ENCODE measurements at regions not wholly inside any gene's neighbourhood (a gene's known extent, or its start where the extent isn't known, plus 50 kb on each side); places are given as distances from the start of the nearest gene placed in this dataset.

DNA sequence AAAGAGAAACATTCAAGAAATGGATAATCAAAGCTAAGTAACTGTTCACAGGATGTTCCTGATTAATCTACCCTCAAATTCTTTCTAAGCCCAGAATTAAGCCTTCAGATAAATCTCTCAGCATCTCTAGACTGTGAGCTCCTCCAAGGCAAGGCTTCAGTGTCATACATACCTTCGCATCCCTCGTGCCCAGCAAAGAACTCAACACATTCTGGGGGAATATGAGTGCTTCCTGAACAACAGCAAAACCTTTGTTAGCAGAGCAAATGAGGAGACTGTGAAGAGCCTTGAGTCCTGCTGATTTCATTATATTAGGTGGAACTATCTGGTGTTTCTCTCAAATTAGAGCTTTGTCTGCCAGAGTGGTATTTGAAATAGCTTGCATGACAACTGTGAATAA, 401.8 kb upstream of the TMPO start:
- Histone ChIP-seq H3K27me3 (no peaks in the 10 kb centered on the region), H3K27ac (no peak overlapping the region), H3K4me3 (no peak overlapping the region), H3K36me3 (no peaks in the 10 kb centered on the region), H3K9me3 (no peaks in the 10 kb centered on the region), H3K4me1 (no peaks in the 10 kb centered on the region)
- TF ChIP-seq, protein P1, sequence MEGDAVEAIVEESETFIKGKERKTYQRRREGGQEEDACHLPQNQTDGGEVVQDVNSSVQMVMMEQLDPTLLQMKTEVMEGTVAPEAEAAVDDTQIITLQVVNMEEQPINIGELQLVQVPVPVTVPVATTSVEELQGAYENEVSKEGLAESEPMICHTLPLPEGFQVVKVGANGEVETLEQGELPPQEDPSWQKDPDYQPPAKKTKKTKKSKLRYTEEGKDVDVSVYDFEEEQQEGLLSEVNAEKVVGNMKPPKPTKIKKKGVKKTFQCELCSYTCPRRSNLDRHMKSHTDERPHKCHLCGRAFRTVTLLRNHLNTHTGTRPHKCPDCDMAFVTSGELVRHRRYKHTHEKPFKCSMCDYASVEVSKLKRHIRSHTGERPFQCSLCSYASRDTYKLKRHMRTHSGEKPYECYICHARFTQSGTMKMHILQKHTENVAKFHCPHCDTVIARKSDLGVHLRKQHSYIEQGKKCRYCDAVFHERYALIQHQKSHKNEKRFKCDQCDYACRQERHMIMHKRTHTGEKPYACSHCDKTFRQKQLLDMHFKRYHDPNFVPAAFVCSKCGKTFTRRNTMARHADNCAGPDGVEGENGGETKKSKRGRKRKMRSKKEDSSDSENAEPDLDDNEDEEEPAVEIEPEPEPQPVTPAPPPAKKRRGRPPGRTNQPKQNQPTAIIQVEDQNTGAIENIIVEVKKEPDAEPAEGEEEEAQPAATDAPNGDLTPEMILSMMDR (IDR thresholded peaks at IDR 0.05) = no peak
- TF ChIP-seq POLR2A (IDR thresholded peaks at IDR 0.05) (no peak), EP300 (IDR thresholded peaks at IDR 0.05) (no peak)
- 60 to 83% methylated on average over 2 of the region's 2 CpGs for WGBS, 2 donors
- no peak for DNase-seq (ENCODE audit: low spot score in 2 of 2)

DNA sequence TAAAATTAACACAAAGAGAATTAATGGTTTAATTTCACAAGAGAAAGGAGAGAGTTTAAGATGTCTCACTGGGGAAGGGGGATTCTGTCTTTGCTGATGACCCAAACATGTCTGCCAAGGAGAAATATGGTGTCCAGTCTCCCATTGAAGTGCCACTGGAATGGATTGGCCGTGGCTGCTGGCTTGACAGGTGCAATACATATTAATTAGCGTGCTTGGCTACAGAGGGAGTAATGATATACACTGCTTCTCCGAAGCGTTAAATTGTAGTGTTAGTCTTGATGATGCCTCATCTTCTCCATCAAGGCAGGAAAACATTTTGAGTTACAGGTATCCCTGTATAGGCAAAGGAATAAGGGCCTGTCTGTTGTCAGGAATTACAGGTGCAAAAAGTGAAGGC, 393.4 kb upstream of the TMPO start:
- Histone ChIP-seq H3K36me3 (no peaks in the 10 kb centered on the region), H3K27me3 (no peaks in the 10 kb centered on the region), H3K4me3 (no peak overlapping the region), H3K9me3 (no peaks in the 10 kb centered on the region), H3K4me1 (peaks cover 0 to 15% (median 0%) of the 10 kb centered on the region in 4 donors), H3K27ac (no peak overlapping the region)
- DNase-seq (ENCODE audit: low spot score in 2 of 2) = no peak
- TF ChIP-seq EP300 (IDR thresholded peaks at IDR 0.05) = no peak
- TF ChIP-seq, protein P1 (IDR thresholded peaks at IDR 0.05) = no peak
- TF ChIP-seq POLR2A (IDR thresholded peaks at IDR 0.05) = no peak
- 78 to 93% methylated on average over 4 of the region's 4 CpGs for WGBS, 2 donors

GRCh38 chr12:98123021-98123461, 392.3 kb upstream of the TMPO start:
- Histone ChIP-seq H3K9me3 (no peaks in the 10 kb centered on the region), H3K4me1 (peaks cover 0 to 23% (median 0%) of the 10 kb centered on the region in 4 donors), H3K27ac (no peak overlapping the region), H3K36me3 (no peaks in the 10 kb centered on the region), H3K4me3 (no peak overlapping the region), H3K27me3 (no peaks in the 10 kb centered on the region)
- 35 to 40% methylated on average over 3 of the region's 3 CpGs for WGBS, 2 donors
- no peak for DNase-seq (ENCODE audit: low spot score in 2 of 2)
- TF ChIP-seq, protein P1 (IDR thresholded peaks at IDR 0.05) = no peak
- no peak for TF ChIP-seq POLR2A (IDR thresholded peaks at IDR 0.05)
- TF ChIP-seq EP300 (IDR thresholded peaks at IDR 0.05) = no peak

DNA sequence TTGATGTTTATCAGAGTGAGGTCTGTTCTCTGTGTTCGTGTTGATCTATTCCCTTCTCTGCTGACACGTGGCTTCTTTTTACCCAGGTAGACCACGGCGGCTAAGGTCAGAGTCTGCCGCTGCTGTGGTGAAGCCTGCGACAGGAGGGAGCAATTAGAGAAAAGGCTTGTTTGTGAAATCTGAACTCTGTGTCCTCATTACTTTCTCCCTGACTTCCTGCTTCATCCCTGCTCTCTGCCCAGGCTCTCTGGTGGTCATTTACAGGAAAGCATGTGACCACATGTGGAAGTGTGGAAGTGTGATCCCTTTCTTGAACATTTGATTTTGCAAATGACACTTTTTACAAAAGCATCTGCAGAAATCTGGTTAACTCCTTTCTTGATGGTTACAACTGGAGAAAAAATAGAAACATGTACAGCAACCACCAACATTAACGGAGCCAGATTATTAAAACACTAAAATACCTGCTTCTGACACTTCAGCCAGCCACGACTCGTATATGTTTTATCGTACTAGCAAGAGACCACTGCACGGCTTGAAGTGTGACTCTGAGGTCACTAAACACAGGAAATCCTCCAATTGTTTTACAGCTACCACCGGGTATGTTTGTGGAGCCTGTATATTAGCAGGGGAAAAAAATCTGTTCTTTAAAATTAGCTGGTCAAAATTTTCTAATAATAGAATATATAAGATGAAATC, 388.6 kb upstream of the TMPO start:
- no peaks in the 10 kb centered on the region for H3K27me3 ChIP-seq
- H3K27ac ChIP-seq = no peak overlapping the region
- TF ChIP-seq, protein P1 (IDR thresholded peaks at IDR 0.05) = no peak
- TF ChIP-seq POLR2A (IDR thresholded peaks at IDR 0.05) (no peak), EP300 (IDR thresholded peaks at IDR 0.05) (no peak)
- no peak for DNase-seq (ENCODE audit: low spot score in 2 of 2)
- H3K36me3 ChIP-seq = no peaks in the 10 kb centered on the region
- H3K9me3 ChIP-seq = no peaks in the 10 kb centered on the region
- H3K4me1 ChIP-seq = peaks cover 0 to 23% (median 0%) of the 10 kb centered on the region in 4 donors
- H3K4me3 ChIP-seq = no peak overlapping the region
- 31 to 36% methylated on average over 12 of the region's 12 CpGs for WGBS, 2 donors

GRCh38 chr12:98127336-98127679, 388.1 kb upstream of the TMPO start:
- DNase-seq (ENCODE audit: low spot score in 2 of 2) = no peak
- Histone ChIP-seq H3K9me3 (no peaks in the 10 kb centered on the region), H3K36me3 (no peaks in the 10 kb centered on the region), H3K27ac (no peak overlapping the region), H3K4me1 (peaks cover 0 to 23% (median 0%) of the 10 kb centered on the region in 4 donors), H3K27me3 (no peaks in the 10 kb centered on the region), H3K4me3 (no peak overlapping the region)
- TF ChIP-seq, protein P1 (IDR thresholded peaks at IDR 0.05) = no peak
- TF ChIP-seq POLR2A (IDR thresholded peaks at IDR 0.05) (no peak), EP300 (IDR thresholded peaks at IDR 0.05) (no peak)
- WGBS, 2 donors = 35% methylated on average over 3 of the region's 3 CpGs

Data from tibial nerve (tissue), 4 donors.